ENCODE measurements at regions not wholly inside any gene's neighbourhood (a gene's known extent, or its start where the extent isn't known, plus 50 kb on each side); places are given as distances from the start of the nearest gene placed in this dataset.

GRCh38 chr10:52570490-52570889 lies 202.1 kb downstream of the MBL2 start:
- Histone ChIP-seq H3K27ac (ENCODE audit: low read depth, low read length, poor library complexity, severe bottlenecking) (no peak overlapping the region), H3K9ac (ENCODE audit: low read length) (no peak overlapping the region), H2AFZ (ENCODE audit: low read length) (no peak overlapping the region), H3K4me3 (ENCODE audit: low read depth, low read length, poor library complexity, severe bottlenecking) (no peak overlapping the region), H3K79me2 (ENCODE audit: insufficient read depth, low read length) (no peaks in the 10 kb centered on the region), H3K4me1 (ENCODE audit: insufficient read depth, low read length, severe bottlenecking) (no peaks in the 10 kb centered on the region), H3K9me3 (ENCODE audit: low read length) (no peaks in the 10 kb centered on the region), H3K36me3 (ENCODE audit: insufficient read depth, low read length) (no peaks in the 10 kb centered on the region), H3K27me3 (ENCODE audit: insufficient read depth, low read length) (no peaks in the 10 kb centered on the region), H3K4me2 (ENCODE audit: low read length) (no peak overlapping the region), H3F3A (ENCODE audit: insufficient read depth, low read length) (no peaks in the 10 kb centered on the region), H3K9me2 (ENCODE audit: low read depth, low read length) (no peaks in the 10 kb centered on the region), H4K20me1 (ENCODE audit: insufficient read depth, low read length) (no peaks in the 10 kb centered on the region)
- no peak for TF ChIP-seq CTCF (IDR thresholded peaks at IDR 0.05; ENCODE audit: low read length)
- no peak for TF ChIP-seq EZH2 (IDR thresholded peaks at IDR 0.05; ENCODE audit: borderline replicate concordance, low read length)

- Histone ChIP-seq H3K4me3 (ENCODE audit: low read depth, low read length, poor library complexity, severe bottlenecking) (no peak overlapping the region), H3K27me3 (ENCODE audit: insufficient read depth, low read length) (no peaks in the 10 kb centered on the region), H3F3A (ENCODE audit: insufficient read depth, low read length) (no peaks in the 10 kb centered on the region), H4K20me1 (ENCODE audit: insufficient read depth, low read length) (no peaks in the 10 kb centered on the region), H3K79me2 (ENCODE audit: insufficient read depth, low read length) (no peaks in the 10 kb centered on the region), H3K9me3 (ENCODE audit: low read length) (no peaks in the 10 kb centered on the region), H3K9me2 (ENCODE audit: low read depth, low read length) (no peaks in the 10 kb centered on the region), H3K4me1 (ENCODE audit: insufficient read depth, low read length, severe bottlenecking) (no peaks in the 10 kb centered on the region), H2AFZ (ENCODE audit: low read length) (no peak overlapping the region), H3K27ac (ENCODE audit: low read depth, low read length, poor library complexity, severe bottlenecking) (no peak overlapping the region), H3K4me2 (ENCODE audit: low read length) (no peak overlapping the region), H3K36me3 (ENCODE audit: insufficient read depth, low read length) (no peaks in the 10 kb centered on the region), H3K9ac (ENCODE audit: low read length) (no peak overlapping the region)
- TF ChIP-seq EZH2 (IDR thresholded peaks at IDR 0.05; ENCODE audit: borderline replicate concordance, low read length) = no peak
- no peak for TF ChIP-seq CTCF (IDR thresholded peaks at IDR 0.05; ENCODE audit: low read length)
Measured at GRCh38 chr10:52571018-52571417, 201.6 kb downstream of the MBL2 start.

GRCh38 chr10:52571516-52572182 lies 200.9 kb downstream of the MBL2 start:
- Histone ChIP-seq H3K4me3 (ENCODE audit: low read depth, low read length, poor library complexity, severe bottlenecking) (no peak overlapping the region), H2AFZ (ENCODE audit: low read length) (no peak overlapping the region), H3K4me1 (ENCODE audit: insufficient read depth, low read length, severe bottlenecking) (no peaks in the 10 kb centered on the region), H3K27me3 (ENCODE audit: insufficient read depth, low read length) (no peaks in the 10 kb centered on the region), H4K20me1 (ENCODE audit: insufficient read depth, low read length) (no peaks in the 10 kb centered on the region), H3K27ac (ENCODE audit: low read depth, low read length, poor library complexity, severe bottlenecking) (no peak overlapping the region), H3K4me2 (ENCODE audit: low read length) (no peak overlapping the region), H3K36me3 (ENCODE audit: insufficient read depth, low read length) (no peaks in the 10 kb centered on the region), H3K79me2 (ENCODE audit: insufficient read depth, low read length) (no peaks in the 10 kb centered on the region), H3K9me3 (ENCODE audit: low read length) (no peaks in the 10 kb centered on the region), H3F3A (ENCODE audit: insufficient read depth, low read length) (no peaks in the 10 kb centered on the region), H3K9ac (ENCODE audit: low read length) (no peak overlapping the region), H3K9me2 (ENCODE audit: low read depth, low read length) (no peaks in the 10 kb centered on the region)
- TF ChIP-seq EZH2 (IDR thresholded peaks at IDR 0.05; ENCODE audit: borderline replicate concordance, low read length) (no peak), CTCF (IDR thresholded peaks at IDR 0.05; ENCODE audit: low read length) (no peak)
